ENCODE measurements at regions not wholly inside any gene's neighbourhood (a gene's known extent, or its start where the extent isn't known, plus 50 kb on each side); places are given as distances from the start of the nearest gene placed in this dataset.

DNA sequence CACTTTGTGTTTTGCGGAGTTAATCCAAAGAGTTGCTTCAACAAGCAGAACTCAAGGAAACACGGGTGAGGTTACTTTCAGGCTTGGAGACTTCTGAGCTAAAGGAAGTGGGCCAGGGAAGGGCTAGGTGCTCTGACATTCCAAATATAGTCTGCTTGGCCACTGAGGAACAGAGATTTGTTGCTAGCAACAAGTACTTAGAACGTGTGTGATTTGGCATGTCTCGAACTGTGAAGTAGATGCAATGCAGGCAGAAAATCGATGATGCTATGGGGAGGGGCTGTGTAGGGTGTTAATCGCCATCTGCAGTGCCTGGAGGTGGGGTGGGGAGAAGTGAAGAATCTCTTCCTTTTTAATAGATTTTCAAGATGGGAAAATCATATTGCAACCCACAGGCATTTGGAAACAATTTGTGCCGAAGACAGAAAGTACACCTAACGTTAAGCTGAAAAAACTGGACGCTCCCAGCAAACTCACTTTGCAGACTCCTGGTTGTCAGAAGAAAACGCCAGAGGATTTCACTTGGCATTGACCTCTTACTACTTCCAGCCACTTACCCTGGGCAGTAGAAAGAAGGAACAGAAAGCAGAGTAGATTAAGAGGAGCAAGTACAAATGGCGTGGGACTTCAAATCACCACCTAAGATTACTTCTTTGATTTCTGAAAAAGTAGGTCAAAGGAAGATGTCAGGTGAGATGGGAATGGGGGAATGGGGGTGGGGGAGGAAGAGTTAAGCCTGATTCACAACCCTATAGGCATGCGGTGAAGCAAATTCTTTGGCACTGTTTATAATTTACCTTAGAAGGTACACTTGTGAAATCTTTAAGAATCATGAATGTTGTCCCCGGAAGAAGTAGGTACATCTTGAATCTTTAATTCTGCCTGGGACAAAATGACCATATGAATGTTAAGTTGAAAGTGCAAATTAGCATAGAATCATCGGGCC lies 314.1 kb downstream of the CD83 start:
- Mint-ChIP-seq H3K27ac (no peak overlapping the region), H3K27me3 (ENCODE audit: low read depth) (no peaks in the 10 kb centered on the region), H3K36me3 (ENCODE audit: insufficient read depth in 1 of 3, low read depth in 3 of 3) (peaks cover 0 to 2% (median 0%) of the 10 kb centered on the region in 3 experiments; a peak in 1 of 7 replicates), H3K9me3 (no peaks in the 10 kb centered on the region), H3K4me1 (peaks cover 32 to 33% of the 10 kb centered on the region in 2 experiments), H3K4me3 (no peak overlapping the region)
- no peak overlapping the region for H3K23ac ChIP-seq (ENCODE audit: insufficient read length, low read depth, low read length)
- TF ChIP-seq CTCF (conservative IDR thresholded peaks at IDR 0.05): no peak
- H3K79me1 ChIP-seq (ENCODE audit: insufficient read depth, low read depth, low read length, poor library complexity, severe bottlenecking): no peaks in the 10 kb centered on the region
- no CpG with 5 or more reads among the region's 14 CpGs for WGBS (ENCODE audit: extremely low coverage, insufficient read length, low lambda C conversion rate)
- no peak overlapping the region for H2BK20ac ChIP-seq (ENCODE audit: low read depth, low read length, poor library complexity, severe bottlenecking)
- no peaks in the 10 kb centered on the region for H3K27me3 ChIP-seq (ENCODE audit: insufficient read depth, low read length)
- 0 out of 2 replicates have a peak, but pooled peaks cover 3% of the 10 kb centered on the region for H3K4me1 ChIP-seq (ENCODE audit: insufficient read depth, low read length)
- no peak overlapping the region for H2BK120ac ChIP-seq (ENCODE audit: low read depth, low read length, poor library complexity, severe bottlenecking)
- H4K91ac ChIP-seq (ENCODE audit: insufficient read length, low read depth, low read length): no peak overlapping the region
- H3K9me3 ChIP-seq (ENCODE audit: control insufficient read depth, low read depth, low read length): no peaks in the 10 kb centered on the region
- no peaks in the 10 kb centered on the region for H3K23me2 ChIP-seq (ENCODE audit: insufficient read length, low read depth, low read length, poor library complexity, severe bottlenecking)
- no peak overlapping the region for H2BK5ac ChIP-seq (ENCODE audit: insufficient read length, low read length)
- H3K4ac ChIP-seq (ENCODE audit: low read depth, low read length): no peak overlapping the region
- H4K5ac ChIP-seq (ENCODE audit: insufficient read length, low read depth, low read length): no peak overlapping the region
- no peak overlapping the region for H3K14ac ChIP-seq (ENCODE audit: insufficient read depth, low read length)
- no peak overlapping the region for H2AFZ ChIP-seq (ENCODE audit: low read length)
- H3K9ac ChIP-seq (ENCODE audit: extremely low read depth, insufficient read length, low read length): no peak overlapping the region
- no peak for DNase-seq
- H4K8ac ChIP-seq (replicated peaks; ENCODE audit: insufficient read length, low read depth, low read length): no peak overlapping the region
- H3K56ac ChIP-seq (ENCODE audit: insufficient read length, low read depth, low read length): no peak overlapping the region
- no peak overlapping the region for H2BK12ac ChIP-seq (ENCODE audit: insufficient read length, low read depth, low read length)
- no peaks in the 10 kb centered on the region for H4K20me1 ChIP-seq (ENCODE audit: control insufficient read depth, insufficient read depth, insufficient read length)
- no peaks in the 10 kb centered on the region for H3K79me2 ChIP-seq (ENCODE audit: insufficient read depth, low read length)
- no peak overlapping the region for H2BK15ac ChIP-seq (ENCODE audit: low read depth, low read length)
- no peak overlapping the region for H3K27ac ChIP-seq (ENCODE audit: insufficient read length, low read depth, low read length)
- H3K4me2 ChIP-seq (ENCODE audit: insufficient read depth, insufficient read length, low read length): no peak overlapping the region
- no peak overlapping the region for H3K18ac ChIP-seq (ENCODE audit: insufficient read length, low read depth, low read length)
- H2AK5ac ChIP-seq (ENCODE audit: insufficient read length, low read length): no peak overlapping the region
- H3T11ph ChIP-seq (ENCODE audit: low read length): no peak overlapping the region
